B cell (primary cell): ENCODE measurements at regions not wholly inside any gene's neighbourhood (a gene's known extent, or its start where the extent isn't known, plus 50 kb on each side); places are given as distances from the start of the nearest gene placed in this dataset.

Experiments
- ATAC-seq: fragments of 200-7000 bp; cut with Tn5 transposase; one replicate; pipeline ENCODE4 v1.10.0; 2021; ENCODE audit warnings: low read depth, mild to moderate bottlenecking, moderate number of reproducible peaks, moderate library complexity
- CTCF ChIA-PET: fragments of 350-600 bp; sonication (Branson Sonifier 250); formaldehyde crosslinking; loops from one replicate; lab custom pipeline; 2021; ENCODE audit warnings: antibody characterized with exemption, inconsistent platforms; lab: Charles Lee
- POLR2A ChIA-PET: fragments of 350-600 bp; sonication (Branson Sonifier 250); formaldehyde crosslinking; loops from one replicate; lab custom pipeline; 2021; ENCODE audit warnings: antibody characterized with exemption; lab: Charles Lee
- DNase-seq: peaks from one replicate; pipeline ENCODE4 v3.0.0; 2013
- H2AFZ ChIP-seq: 2 replicates; pipeline ENCODE4 v1.6.1; 2012; ENCODE audit warnings: mild to moderate bottlenecking, low read depth, low read length; ENCODE audit not compliant: insufficient read depth, poor library complexity, severe bottlenecking
- H3K27ac ChIP-seq, 2 donors: 1 replicate in 1 of 2; 2 replicates in 1 of 2; pipeline ENCODE4 v1.5.1; 2012 to 2013; ENCODE audit warnings: low read length in 2 of 2, mild to moderate bottlenecking in 2 of 2, moderate library complexity in 1 of 2
- H3K27me3 ChIP-seq, 4 experiments: fragments of 200-600 bp in 1 of 4; sonication (generic) in 1 of 4; replicated peaks in 1 of 4; 1 replicate in 2 of 4; 2 replicates in 2 of 4; pipeline versions ENCODE4 v1.6.1 to v1.7.0; 2013 to 2016; ENCODE audit warnings: low read length in 3 of 4, mild to moderate bottlenecking in 2 of 4, mixed read lengths in 1 of 4, moderate library complexity in 1 of 4; ENCODE audit not compliant: insufficient read depth in 4 of 4, control insufficient read depth in 3 of 4; ENCODE audit errors: control extremely low read depth in 1 of 4
- H3K36me3 ChIP-seq, 2 experiments: replicated peaks in 1 of 2; 1 replicate in 1 of 2; 2 replicates in 1 of 2; pipeline versions ENCODE4 v1.6.1 to v1.7.1; 2013; ENCODE audit warnings: low read length in 1 of 2; ENCODE audit not compliant: insufficient read depth in 2 of 2, control insufficient read depth in 1 of 2; ENCODE audit errors: control extremely low read depth in 1 of 2, extremely low read depth in 1 of 2
- H3K4me1 ChIP-seq, 2 donors: fragments of 200-600 bp in 1 of 2; sonication (generic) in 1 of 2; 1 replicate in 1 of 2; 2 replicates in 1 of 2; pipeline versions ENCODE4 v1.5.1 to v1.6.1; 2013 to 2017; ENCODE audit warnings: low read length in 2 of 2; ENCODE audit not compliant: control insufficient read depth in 2 of 2, insufficient read depth in 2 of 2
- H3K4me2 ChIP-seq: replicated peaks from 2 replicates; pipeline ENCODE3; 2012; ENCODE audit warnings: mild to moderate bottlenecking, low read depth, low read length; ENCODE audit not compliant: poor library complexity, severe bottlenecking
- H3K4me3 ChIP-seq, 5 experiments: fragments of 200-600 bp in 1 of 5; sonication (generic) in 1 of 5; 1 replicate in 3 of 5; 2 replicates in 2 of 5; pipeline versions ENCODE4 v1.5.1 to v1.7.0; 2011 to 2016; ENCODE audit warnings: low read length in 4 of 5, mild to moderate bottlenecking in 4 of 5, low read depth in 2 of 5, control low read depth in 1 of 5, moderate library complexity in 1 of 5; ENCODE audit not compliant: insufficient read depth in 1 of 5; ENCODE audit errors: control extremely low read depth in 1 of 5, extremely low read depth in 1 of 5
- H3K79me2 ChIP-seq: fragments of 200-600 bp; sonication (generic); one replicate; pipeline ENCODE4 v1.6.0; 2016; ENCODE audit warnings: low read length; ENCODE audit not compliant: control insufficient read depth, insufficient read depth
- H3K9ac ChIP-seq: fragments of 200-600 bp; sonication (generic); 2 replicates; pipeline ENCODE4 v1.6.1; 2017; ENCODE audit warnings: mild to moderate bottlenecking, low read length, moderate library complexity
- H3K9me3 ChIP-seq, 3 donors: one replicate each; pipeline versions ENCODE4 v1.6.1 to v1.7.1; 2013; ENCODE audit warnings: low read length in 2 of 3; ENCODE audit not compliant: control insufficient read depth in 2 of 3, insufficient read depth in 1 of 3; ENCODE audit errors: control extremely low read depth in 1 of 3
- H4K20me1 ChIP-seq: 2 replicates; pipeline ENCODE4 v1.6.0; 2012; ENCODE audit warnings: mild to moderate bottlenecking, low read length; ENCODE audit not compliant: insufficient read depth, control insufficient read depth, poor library complexity, severe bottlenecking
- H3K27ac Mint-ChIP-seq: one replicate; pipeline ENCODE4 v1.8.0; 2021; ENCODE audit warnings: mixed read lengths
- H3K27me3 Mint-ChIP-seq: one replicate; pipeline ENCODE4 v1.8.0; 2021; ENCODE audit warnings: mixed read lengths
- H3K4me1 Mint-ChIP-seq: one replicate; pipeline ENCODE4 v1.8.0; 2021; ENCODE audit warnings: mixed read lengths
- H3K4me3 Mint-ChIP-seq: one replicate; pipeline ENCODE4 v1.8.0; 2021; ENCODE audit warnings: mixed read lengths
- H3K9me3 Mint-ChIP-seq: one replicate; pipeline ENCODE4 v1.8.0; 2022; ENCODE audit warnings: mixed read lengths; ENCODE audit not compliant: insufficient read depth
- EZH2 ChIP-seq: IDR thresholded peaks from 2 replicates; pipeline ENCODE4 v1.6.1; 2012; ENCODE audit warnings: borderline replicate concordance, low read depth, mild to moderate bottlenecking, moderate library complexity, low read length; ENCODE audit not compliant: insufficient read depth, poor library complexity, severe bottlenecking
- WGBS: methylation state at CpG from one replicate; pipeline ENCODE4 v1.1.5; 2013; ENCODE audit warnings: missing lambda C conversion rate; ENCODE audit not compliant: insufficient coverage; 5-methylcytosine and 5-hydroxymethylcytosine counted together
- intact Hi-C: fragments of 100-400 bp; cut with micrococcal nuclease; formaldehyde crosslinking; loops from one replicate; pipeline ENCODE4 v1.10.0; 2022
- TF ChIP-seq, protein P1 (sequence below): fragments of 200-600 bp; IDR thresholded peaks from one replicate; pipeline ENCODE4 v1.8.0; 2022; ENCODE audit warnings: antibody characterized with exemption, mild to moderate bottlenecking

GRCh38 chr17:14803826-14804225, 461.3 kb downstream of the PMP22 start:
- no peak overlapping the region for H3K9ac ChIP-seq
- TF ChIP-seq, protein P1, sequence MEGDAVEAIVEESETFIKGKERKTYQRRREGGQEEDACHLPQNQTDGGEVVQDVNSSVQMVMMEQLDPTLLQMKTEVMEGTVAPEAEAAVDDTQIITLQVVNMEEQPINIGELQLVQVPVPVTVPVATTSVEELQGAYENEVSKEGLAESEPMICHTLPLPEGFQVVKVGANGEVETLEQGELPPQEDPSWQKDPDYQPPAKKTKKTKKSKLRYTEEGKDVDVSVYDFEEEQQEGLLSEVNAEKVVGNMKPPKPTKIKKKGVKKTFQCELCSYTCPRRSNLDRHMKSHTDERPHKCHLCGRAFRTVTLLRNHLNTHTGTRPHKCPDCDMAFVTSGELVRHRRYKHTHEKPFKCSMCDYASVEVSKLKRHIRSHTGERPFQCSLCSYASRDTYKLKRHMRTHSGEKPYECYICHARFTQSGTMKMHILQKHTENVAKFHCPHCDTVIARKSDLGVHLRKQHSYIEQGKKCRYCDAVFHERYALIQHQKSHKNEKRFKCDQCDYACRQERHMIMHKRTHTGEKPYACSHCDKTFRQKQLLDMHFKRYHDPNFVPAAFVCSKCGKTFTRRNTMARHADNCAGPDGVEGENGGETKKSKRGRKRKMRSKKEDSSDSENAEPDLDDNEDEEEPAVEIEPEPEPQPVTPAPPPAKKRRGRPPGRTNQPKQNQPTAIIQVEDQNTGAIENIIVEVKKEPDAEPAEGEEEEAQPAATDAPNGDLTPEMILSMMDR, result no peak
- TF ChIP-seq EZH2, result no peak
- H4K20me1 ChIP-seq, result no peaks in the 10 kb centered on the region
- H3K4me1 ChIP-seq, result no peaks in the 10 kb centered on the region
- no peak overlapping the region for H3K4me3 ChIP-seq
- Mint-ChIP-seq H3K27ac (no peak overlapping the region), H3K4me1 (no peaks in the 10 kb centered on the region), H3K27me3 (peaks cover 8% of the 10 kb centered on the region), H3K9me3 (peaks cover 4% of the 10 kb centered on the region), H3K4me3 (no peak overlapping the region)
- no peak overlapping the region for H3K4me2 ChIP-seq
- no peaks in the 10 kb centered on the region for H3K36me3 ChIP-seq
- ChIA-PET POLR2A (no interaction called here), CTCF (interaction anchor here (0.6 kb wide), 1 partner anchor 14 kb away, joined by 3 read pairs; no protein-coding TSS in a partner anchor)
- H3K79me2 ChIP-seq, result no peaks in the 10 kb centered on the region
- WGBS, result 90% methylated on average over 2 of the region's 3 CpGs
- no peak overlapping the region for H3K27ac ChIP-seq
- ATAC-seq (no peak), DNase-seq (no peak)
- H2AFZ ChIP-seq, result no peak overlapping the region
- H3K27me3 ChIP-seq, result no peaks in the 10 kb centered on the region
- intact Hi-C loops, result no loop called here
- peaks cover 0 to 5% (median 2%) of the 10 kb centered on the region in 3 donors for H3K9me3 ChIP-seq

DNA sequence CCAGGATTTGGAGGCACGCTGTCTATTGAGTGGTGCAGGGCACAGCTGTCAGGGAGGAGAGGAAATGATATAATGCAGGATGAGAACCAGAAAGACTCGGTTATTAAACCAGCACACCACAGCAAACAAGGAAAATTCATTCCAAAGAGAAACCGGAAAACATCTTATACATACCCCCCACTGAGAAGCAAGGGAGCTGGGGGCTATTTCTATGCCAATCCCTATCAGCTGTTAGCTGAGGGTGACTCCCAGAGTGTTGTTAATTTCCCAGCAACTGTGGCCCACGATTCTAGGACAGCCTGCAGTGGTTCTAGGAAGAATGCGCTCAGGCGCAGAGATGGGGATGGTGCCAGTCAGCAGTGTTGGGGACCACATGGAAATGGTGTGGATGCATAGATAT, 467.3 kb downstream of the PMP22 start:
- Mint-ChIP-seq H3K4me3 (no peak overlapping the region), H3K27ac (no peak overlapping the region), H3K4me1 (no peaks in the 10 kb centered on the region), H3K27me3 (peaks cover 34% of the 10 kb centered on the region), H3K9me3 (no peaks in the 10 kb centered on the region)
- H3K4me1 ChIP-seq, result no peaks in the 10 kb centered on the region
- ATAC-seq, result no peak
- no peaks in the 10 kb centered on the region for H4K20me1 ChIP-seq
- no peaks in the 10 kb centered on the region for H3K36me3 ChIP-seq
- ChIA-PET POLR2A (no interaction called here), CTCF (no interaction called here)
- H2AFZ ChIP-seq, result no peak overlapping the region
- no peak overlapping the region for H3K4me3 ChIP-seq
- H3K9me3 ChIP-seq, result no peaks in the 10 kb centered on the region
- H3K79me2 ChIP-seq, result no peaks in the 10 kb centered on the region
- 70% methylated on average over 2 of the region's 6 CpGs for WGBS
- no peak overlapping the region for H3K9ac ChIP-seq
- DNase-seq, result no peak
- TF ChIP-seq, protein P1, result no peak
- TF ChIP-seq EZH2, result no peak
- intact Hi-C loops, result no loop called here
- no peak overlapping the region for H3K27ac ChIP-seq
- peaks cover 0 to 2% (median 0%) of the 10 kb centered on the region in 4 experiments for H3K27me3 ChIP-seq
- H3K4me2 ChIP-seq, result no peak overlapping the region
